ENCODE measurements at regions not wholly inside any gene's neighbourhood (a gene's known extent, or its start where the extent isn't known, plus 50 kb on each side); places are given as distances from the start of the nearest gene placed in this dataset.

- Histone ChIP-seq H3K4me3 (ENCODE audit: low read depth in 1 of 3, low read length in 3 of 3) (no peak overlapping the region), H3K9me3 (ENCODE audit: control insufficient read depth in 4 of 4, low read length in 3 of 4) (no peaks in the 10 kb centered on the region), H3K27ac (ENCODE audit: low read depth in 1 of 2, low read length in 2 of 2) (no peak overlapping the region), H3K27me3 (ENCODE audit: control insufficient read depth in 4 of 4, insufficient read depth in 4 of 4, low read length in 3 of 4) (no peaks in the 10 kb centered on the region), H3K36me3 (ENCODE audit: control insufficient read depth in 4 of 4, insufficient read depth in 3 of 4, low read depth in 1 of 4, low read length in 3 of 4) (no peaks in the 10 kb centered on the region), H3K9ac (ENCODE audit: low read depth in 1 of 2, low read length in 2 of 2) (no peak overlapping the region), H3K4me1 (ENCODE audit: control insufficient read depth in 4 of 4, insufficient read depth in 4 of 4, low read length in 3 of 4) (no peaks in the 10 kb centered on the region)
- TF ChIP-seq, protein P1, sequence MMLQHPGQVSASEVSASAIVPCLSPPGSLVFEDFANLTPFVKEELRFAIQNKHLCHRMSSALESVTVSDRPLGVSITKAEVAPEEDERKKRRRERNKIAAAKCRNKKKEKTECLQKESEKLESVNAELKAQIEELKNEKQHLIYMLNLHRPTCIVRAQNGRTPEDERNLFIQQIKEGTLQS (IDR thresholded peaks at IDR 0.05) = no peak
- TF ChIP-seq TAF1 (conservative IDR thresholded peaks at IDR 0.05) (no peak), NR2F2 (IDR thresholded peaks at IDR 0.05) (no peak)
- TF ChIP-seq, protein P2, sequence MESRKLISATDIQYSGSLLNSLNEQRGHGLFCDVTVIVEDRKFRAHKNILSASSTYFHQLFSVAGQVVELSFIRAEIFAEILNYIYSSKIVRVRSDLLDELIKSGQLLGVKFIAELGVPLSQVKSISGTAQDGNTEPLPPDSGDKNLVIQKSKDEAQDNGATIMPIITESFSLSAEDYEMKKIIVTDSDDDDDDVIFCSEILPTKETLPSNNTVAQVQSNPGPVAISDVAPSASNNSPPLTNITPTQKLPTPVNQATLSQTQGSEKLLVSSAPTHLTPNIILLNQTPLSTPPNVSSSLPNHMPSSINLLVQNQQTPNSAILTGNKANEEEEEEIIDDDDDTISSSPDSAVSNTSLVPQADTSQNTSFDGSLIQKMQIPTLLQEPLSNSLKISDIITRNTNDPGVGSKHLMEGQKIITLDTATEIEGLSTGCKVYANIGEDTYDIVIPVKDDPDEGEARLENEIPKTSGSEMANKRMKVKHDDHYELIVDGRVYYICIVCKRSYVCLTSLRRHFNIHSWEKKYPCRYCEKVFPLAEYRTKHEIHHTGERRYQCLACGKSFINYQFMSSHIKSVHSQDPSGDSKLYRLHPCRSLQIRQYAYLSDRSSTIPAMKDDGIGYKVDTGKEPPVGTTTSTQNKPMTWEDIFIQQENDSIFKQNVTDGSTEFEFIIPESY (IDR thresholded peaks at IDR 0.05) = no peak
- DNase-seq (ENCODE audit: low spot score) = no peak
- 94% methylated on average over 2 of the region's 2 CpGs for WGBS
Measured at GRCh38 chr13:90557626-90558025, 789.9 kb upstream of the MIR17HG start.

- H3K9ac ChIP-seq (ENCODE audit: low read depth in 1 of 2, low read length in 2 of 2) = no peak overlapping the region
- no peak overlapping the region for H3K27ac ChIP-seq (ENCODE audit: low read depth in 1 of 2, low read length in 2 of 2)
- no peaks in the 10 kb centered on the region for H3K36me3 ChIP-seq (ENCODE audit: control insufficient read depth in 4 of 4, insufficient read depth in 3 of 4, low read depth in 1 of 4, low read length in 3 of 4)
- TF ChIP-seq RXRA (IDR thresholded peaks at IDR 0.05) = no peak
- TF ChIP-seq RAD21 (IDR thresholded peaks at IDR 0.05) = no peak
- TF ChIP-seq FOXA2 (IDR thresholded peaks at IDR 0.05) = no peak
- TF ChIP-seq, protein P1 (IDR thresholded peaks at IDR 0.05) = no peak
- TF ChIP-seq, protein P3, sequence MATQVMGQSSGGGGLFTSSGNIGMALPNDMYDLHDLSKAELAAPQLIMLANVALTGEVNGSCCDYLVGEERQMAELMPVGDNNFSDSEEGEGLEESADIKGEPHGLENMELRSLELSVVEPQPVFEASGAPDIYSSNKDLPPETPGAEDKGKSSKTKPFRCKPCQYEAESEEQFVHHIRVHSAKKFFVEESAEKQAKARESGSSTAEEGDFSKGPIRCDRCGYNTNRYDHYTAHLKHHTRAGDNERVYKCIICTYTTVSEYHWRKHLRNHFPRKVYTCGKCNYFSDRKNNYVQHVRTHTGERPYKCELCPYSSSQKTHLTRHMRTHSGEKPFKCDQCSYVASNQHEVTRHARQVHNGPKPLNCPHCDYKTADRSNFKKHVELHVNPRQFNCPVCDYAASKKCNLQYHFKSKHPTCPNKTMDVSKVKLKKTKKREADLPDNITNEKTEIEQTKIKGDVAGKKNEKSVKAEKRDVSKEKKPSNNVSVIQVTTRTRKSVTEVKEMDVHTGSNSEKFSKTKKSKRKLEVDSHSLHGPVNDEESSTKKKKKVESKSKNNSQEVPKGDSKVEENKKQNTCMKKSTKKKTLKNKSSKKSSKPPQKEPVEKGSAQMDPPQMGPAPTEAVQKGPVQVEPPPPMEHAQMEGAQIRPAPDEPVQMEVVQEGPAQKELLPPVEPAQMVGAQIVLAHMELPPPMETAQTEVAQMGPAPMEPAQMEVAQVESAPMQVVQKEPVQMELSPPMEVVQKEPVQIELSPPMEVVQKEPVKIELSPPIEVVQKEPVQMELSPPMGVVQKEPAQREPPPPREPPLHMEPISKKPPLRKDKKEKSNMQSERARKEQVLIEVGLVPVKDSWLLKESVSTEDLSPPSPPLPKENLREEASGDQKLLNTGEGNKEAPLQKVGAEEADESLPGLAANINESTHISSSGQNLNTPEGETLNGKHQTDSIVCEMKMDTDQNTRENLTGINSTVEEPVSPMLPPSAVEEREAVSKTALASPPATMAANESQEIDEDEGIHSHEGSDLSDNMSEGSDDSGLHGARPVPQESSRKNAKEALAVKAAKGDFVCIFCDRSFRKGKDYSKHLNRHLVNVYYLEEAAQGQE (IDR thresholded peaks at IDR 0.05) = no peak
- TF ChIP-seq EGR1 (IDR thresholded peaks at IDR 0.05; ENCODE audit: low read depth in 2 of 2) = no peak
- TF ChIP-seq, protein P4, sequence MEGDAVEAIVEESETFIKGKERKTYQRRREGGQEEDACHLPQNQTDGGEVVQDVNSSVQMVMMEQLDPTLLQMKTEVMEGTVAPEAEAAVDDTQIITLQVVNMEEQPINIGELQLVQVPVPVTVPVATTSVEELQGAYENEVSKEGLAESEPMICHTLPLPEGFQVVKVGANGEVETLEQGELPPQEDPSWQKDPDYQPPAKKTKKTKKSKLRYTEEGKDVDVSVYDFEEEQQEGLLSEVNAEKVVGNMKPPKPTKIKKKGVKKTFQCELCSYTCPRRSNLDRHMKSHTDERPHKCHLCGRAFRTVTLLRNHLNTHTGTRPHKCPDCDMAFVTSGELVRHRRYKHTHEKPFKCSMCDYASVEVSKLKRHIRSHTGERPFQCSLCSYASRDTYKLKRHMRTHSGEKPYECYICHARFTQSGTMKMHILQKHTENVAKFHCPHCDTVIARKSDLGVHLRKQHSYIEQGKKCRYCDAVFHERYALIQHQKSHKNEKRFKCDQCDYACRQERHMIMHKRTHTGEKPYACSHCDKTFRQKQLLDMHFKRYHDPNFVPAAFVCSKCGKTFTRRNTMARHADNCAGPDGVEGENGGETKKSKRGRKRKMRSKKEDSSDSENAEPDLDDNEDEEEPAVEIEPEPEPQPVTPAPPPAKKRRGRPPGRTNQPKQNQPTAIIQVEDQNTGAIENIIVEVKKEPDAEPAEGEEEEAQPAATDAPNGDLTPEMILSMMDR (IDR thresholded peaks at IDR 0.05; ENCODE audit: low read depth, low read length, missing input control) = no peak
- no peak for TF ChIP-seq TAF1 (conservative IDR thresholded peaks at IDR 0.05)
- no peak for TF ChIP-seq YY1 (IDR thresholded peaks at IDR 0.05)
- no peak for TF ChIP-seq HNF4G (IDR thresholded peaks at IDR 0.05)
- TF ChIP-seq FOXA1 (IDR thresholded peaks at IDR 0.05) = no peak
- no peak for TF ChIP-seq GABPA (IDR thresholded peaks at IDR 0.05 in 1 of 2, conservative IDR thresholded peaks at IDR 0.05 in 1 of 2)
- TF ChIP-seq SP1 (IDR thresholded peaks at IDR 0.05) = no peak
- TF ChIP-seq JUND (IDR thresholded peaks at IDR 0.05) = no peak
- TF ChIP-seq, protein P2 (IDR thresholded peaks at IDR 0.05) = no peak
- TF ChIP-seq HNF4A (conservative IDR thresholded peaks at IDR 0.05) = no peak
- TF ChIP-seq NR2F2 (IDR thresholded peaks at IDR 0.05) = no peak
- TF ChIP-seq, protein P5, sequence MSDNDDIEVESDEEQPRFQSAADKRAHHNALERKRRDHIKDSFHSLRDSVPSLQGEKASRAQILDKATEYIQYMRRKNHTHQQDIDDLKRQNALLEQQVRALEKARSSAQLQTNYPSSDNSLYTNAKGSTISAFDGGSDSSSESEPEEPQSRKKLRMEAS (IDR thresholded peaks at IDR 0.05) = no peak
- 64% methylated on average over 1 of the region's 1 CpG for WGBS
- H3K4me1 ChIP-seq (ENCODE audit: control insufficient read depth in 4 of 4, insufficient read depth in 4 of 4, low read length in 3 of 4) = no peaks in the 10 kb centered on the region
- no peaks in the 10 kb centered on the region for H3K27me3 ChIP-seq (ENCODE audit: control insufficient read depth in 4 of 4, insufficient read depth in 4 of 4, low read length in 3 of 4)
- no peak overlapping the region for H3K4me3 ChIP-seq (ENCODE audit: low read depth in 1 of 3, low read length in 3 of 3)
- no peaks in the 10 kb centered on the region for H3K9me3 ChIP-seq (ENCODE audit: control insufficient read depth in 4 of 4, low read length in 3 of 4)
- no peak for DNase-seq (ENCODE audit: low spot score)
Measured at GRCh38 chr13:90562443-90562842, 785.0 kb upstream of the MIR17HG start.

Measured in liver (tissue), 8 donors.